T-helper 2 cell treated with Interferon-gamma antibody and Interleukin-4, amounts not matched to agents 5 μg/mL and 100 μg/mL, for 36 hours (primary cell): ENCODE measurements at regions not wholly inside any gene's neighbourhood (a gene's known extent, or its start where the extent isn't known, plus 50 kb on each side); places are given as distances from the start of the nearest gene placed in this dataset.

Source experiments
- DNase-seq: peaks from one replicate; pipeline ENCODE4 v3.0.0; 2021; ENCODE audit warnings: low spot score
- H3K27ac Mint-ChIP-seq: one replicate; pipeline ENCODE4 v1.8.0; 2021; ENCODE audit warnings: mild to moderate bottlenecking, mixed read lengths
- H3K27me3 Mint-ChIP-seq: one replicate; pipeline ENCODE4 v1.8.0; 2021; ENCODE audit warnings: low read depth, mixed read lengths
- H3K36me3 Mint-ChIP-seq: one replicate; pipeline ENCODE4 v1.8.0; 2021; ENCODE audit warnings: low read depth, mixed read lengths
- H3K4me1 Mint-ChIP-seq: one replicate; pipeline ENCODE4 v1.8.0; 2021; ENCODE audit warnings: low read depth, mixed read lengths
- H3K4me3 Mint-ChIP-seq: one replicate; pipeline ENCODE4 v1.8.0; 2022; ENCODE audit warnings: mild to moderate bottlenecking, moderate library complexity, mixed read lengths
- H3K9me3 Mint-ChIP-seq: one replicate; pipeline ENCODE4 v1.8.0; 2021; ENCODE audit warnings: mixed read lengths

DNA sequence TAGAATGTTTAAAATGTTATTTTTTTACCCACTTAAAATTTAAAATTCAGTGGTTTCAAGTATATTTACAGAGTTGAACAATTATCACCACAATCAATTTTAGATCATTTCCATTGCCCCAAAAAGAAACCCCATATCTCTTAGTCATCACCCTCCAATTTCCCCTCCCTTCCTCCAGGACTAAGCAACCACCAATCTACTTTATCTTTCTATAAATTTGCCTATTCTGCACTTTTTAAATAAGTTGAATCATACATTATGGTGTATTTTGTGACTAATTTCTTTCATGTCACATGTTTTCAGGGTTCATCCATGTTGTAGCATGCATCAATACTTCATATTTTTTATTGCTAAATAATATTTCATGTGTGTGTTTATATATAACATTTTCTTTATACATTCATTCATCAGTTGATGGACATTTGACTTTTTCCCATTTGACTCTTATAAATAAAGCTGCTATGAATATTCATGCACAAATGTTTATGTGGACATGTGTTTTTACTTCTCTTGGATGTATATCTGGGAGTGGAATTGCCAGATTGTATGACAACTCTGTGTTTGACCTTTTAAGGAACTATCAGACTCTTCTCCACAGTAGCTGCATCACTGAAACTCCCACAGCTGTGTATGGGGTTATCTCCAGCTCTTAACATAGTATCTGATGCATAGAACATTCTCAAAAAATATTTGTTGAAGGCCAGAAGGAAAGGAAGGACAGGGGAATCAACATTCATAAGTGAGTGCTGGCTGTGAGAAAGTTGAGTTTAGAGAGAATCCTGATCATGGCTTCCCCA is 107.8 kb upstream of the OXGR1 start:
- Mint-ChIP-seq H3K36me3 (peaks cover 2% of the 10 kb centered on the region), H3K27ac (no peak overlapping the region), H3K27me3 (peaks cover 10% of the 10 kb centered on the region), H3K9me3 (peaks cover 10% of the 10 kb centered on the region), H3K4me3 (no peak overlapping the region), H3K4me1 (peaks cover 16% of the 10 kb centered on the region)
- no peak for DNase-seq

DNA sequence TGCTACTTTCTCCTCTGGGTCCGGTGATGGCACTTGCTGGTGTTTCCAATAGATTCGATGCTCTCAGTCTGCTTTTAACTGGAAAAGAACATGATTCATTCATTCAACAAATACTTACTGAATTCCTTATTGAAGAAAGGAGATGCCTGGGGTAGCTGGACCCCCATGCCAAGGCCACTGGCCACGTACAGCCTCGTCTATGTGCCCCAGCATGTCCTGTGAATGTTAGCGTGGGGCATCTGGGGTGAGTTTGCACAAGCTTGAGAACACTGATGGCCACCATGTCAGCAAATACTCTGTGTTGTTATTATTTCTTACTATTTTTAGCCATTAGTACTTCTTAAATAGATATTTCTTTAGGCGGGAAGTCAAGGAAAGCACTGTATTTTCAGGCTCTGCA is 112.0 kb upstream of the OXGR1 start:
- H3K4me3 Mint-ChIP-seq = no peak overlapping the region

DNA sequence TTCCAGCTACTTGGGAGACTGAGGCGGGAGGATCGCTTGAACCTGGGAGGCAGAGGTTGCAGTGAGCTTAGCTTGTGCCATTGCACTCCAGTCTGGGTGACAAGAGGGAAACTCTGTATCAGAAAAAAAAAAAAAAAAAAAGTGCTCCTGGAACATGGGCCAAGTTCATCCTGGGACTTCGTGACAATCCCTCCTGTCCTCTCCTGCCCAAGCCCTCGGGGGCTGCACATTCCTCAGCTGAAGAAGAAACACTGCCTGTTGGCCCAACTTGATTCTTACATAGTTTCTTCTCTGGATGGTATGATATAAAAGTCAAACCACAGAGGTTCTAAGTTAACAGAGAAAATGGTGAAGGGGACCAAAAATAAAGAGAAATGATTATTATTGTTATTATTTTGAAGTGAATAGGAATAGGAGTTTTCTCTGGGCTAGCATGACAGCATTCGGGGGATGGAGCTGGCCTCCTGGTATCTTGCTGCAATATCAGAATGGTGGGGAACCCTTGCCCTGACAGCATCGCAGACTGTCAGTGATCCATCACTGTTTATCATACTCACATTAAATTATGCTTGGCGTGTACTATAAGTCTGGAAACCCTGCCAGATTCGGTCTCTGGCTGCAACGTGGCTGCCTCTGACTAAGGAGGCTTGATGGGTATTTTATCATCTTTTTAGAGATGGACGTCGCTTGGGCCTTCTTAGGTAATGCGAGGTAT is 113.7 kb upstream of the OXGR1 start:
- H3K27ac Mint-ChIP-seq = no peak overlapping the region
- H3K4me1 Mint-ChIP-seq = peaks cover 6% of the 10 kb centered on the region
- peaks cover 26% of the 10 kb centered on the region for H3K27me3 Mint-ChIP-seq
- no peaks in the 10 kb centered on the region for H3K9me3 Mint-ChIP-seq
- H3K4me3 Mint-ChIP-seq = no peak overlapping the region
- H3K36me3 Mint-ChIP-seq = no peaks in the 10 kb centered on the region
- DNase-seq = no peak

More for the DNA sequence above, 112.0 kb upstream of the OXGR1 start:
- DNase-seq = no peak
- H3K27ac Mint-ChIP-seq = no peak overlapping the region
- H3K36me3 Mint-ChIP-seq = no peaks in the 10 kb centered on the region
- H3K4me1 Mint-ChIP-seq = peaks cover 12% of the 10 kb centered on the region
- H3K27me3 Mint-ChIP-seq = peaks cover 14% of the 10 kb centered on the region
- no peaks in the 10 kb centered on the region for H3K9me3 Mint-ChIP-seq

DNA sequence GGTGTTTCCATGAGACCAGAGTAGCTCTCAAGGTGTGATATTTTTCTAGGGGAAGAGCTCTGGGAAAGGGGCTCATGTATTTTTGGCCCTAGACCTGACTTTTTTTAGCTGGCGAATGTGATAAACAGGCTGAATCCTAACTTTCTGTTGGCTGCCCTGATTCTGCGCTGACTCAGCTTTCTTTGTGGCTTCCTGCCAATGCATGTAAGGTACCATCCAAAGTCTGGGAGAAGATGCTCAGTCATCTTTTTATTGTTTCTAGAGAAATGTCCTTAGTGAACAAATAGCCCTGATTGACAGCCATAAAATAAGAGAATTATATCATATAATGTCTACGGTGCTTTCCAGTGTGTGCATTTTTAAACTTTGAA is 113.6 kb upstream of the MBNL2 start:
- no peaks in the 10 kb centered on the region for H3K36me3 Mint-ChIP-seq
- no peak overlapping the region for H3K27ac Mint-ChIP-seq
- H3K4me3 Mint-ChIP-seq = no peak overlapping the region
- no peak for DNase-seq
- peaks cover 8% of the 10 kb centered on the region for H3K4me1 Mint-ChIP-seq
- peaks cover 31% of the 10 kb centered on the region for H3K27me3 Mint-ChIP-seq
- H3K9me3 Mint-ChIP-seq = no peaks in the 10 kb centered on the region

DNA sequence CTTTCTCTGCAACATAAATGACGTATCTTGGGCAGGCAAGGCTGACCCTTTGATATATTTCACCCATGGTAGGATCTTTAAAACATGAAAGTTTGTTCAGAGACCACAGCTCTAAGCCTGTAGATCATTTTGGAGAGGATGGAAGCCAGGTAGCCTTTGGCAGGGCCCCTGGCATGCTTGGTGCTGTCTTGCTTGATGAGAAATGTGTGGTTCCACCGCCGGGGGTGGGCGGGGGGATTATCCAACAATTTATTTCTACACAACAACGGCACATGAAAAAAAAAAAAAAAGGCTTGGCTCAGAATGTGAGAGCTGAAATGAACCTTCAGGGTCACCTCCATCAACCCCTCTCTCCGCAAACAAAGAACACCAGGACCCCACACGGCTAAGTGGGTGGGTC is 112.9 kb upstream of the MBNL2 start:
- no peaks in the 10 kb centered on the region for H3K9me3 Mint-ChIP-seq
- H3K27ac Mint-ChIP-seq = no peak overlapping the region
- peaks cover 37% of the 10 kb centered on the region for H3K27me3 Mint-ChIP-seq
- no peaks in the 10 kb centered on the region for H3K36me3 Mint-ChIP-seq
- H3K4me1 Mint-ChIP-seq = peaks cover 11% of the 10 kb centered on the region
- no peak for DNase-seq
- no peak overlapping the region for H3K4me3 Mint-ChIP-seq

DNA sequence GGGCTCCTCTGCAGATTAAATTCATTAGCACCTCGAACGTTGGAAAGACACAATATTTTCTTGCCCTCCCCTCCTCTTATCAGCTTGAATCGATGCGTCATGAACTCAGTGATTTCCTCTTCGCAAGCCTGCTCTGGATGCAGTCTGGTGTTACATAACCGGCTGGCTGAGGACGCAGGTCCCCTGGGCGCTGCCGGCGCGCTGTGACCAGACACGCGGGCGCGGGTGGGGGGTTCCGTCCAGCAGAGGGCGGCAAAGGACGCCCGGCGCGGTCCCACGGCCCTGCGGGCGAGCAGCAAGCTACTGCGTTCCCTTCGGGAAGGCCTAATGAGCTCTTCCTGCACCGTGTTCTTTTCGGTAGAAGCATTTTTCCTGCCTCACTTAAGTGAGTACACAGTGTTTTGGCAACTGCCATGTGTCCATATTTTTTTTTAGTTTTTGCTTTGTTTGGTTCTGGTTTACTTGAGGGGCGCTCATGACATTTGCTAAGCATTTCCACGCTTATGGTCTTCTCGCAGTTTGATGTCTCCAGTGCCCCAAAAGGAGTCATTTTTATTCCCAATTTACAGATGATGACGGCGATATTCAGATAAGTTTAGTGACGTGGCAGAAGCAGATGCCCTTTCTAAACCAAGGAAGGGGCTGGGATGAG is 112.2 kb upstream of the MBNL2 start:
- Mint-ChIP-seq H3K4me1 (peaks cover 11% of the 10 kb centered on the region), H3K9me3 (no peaks in the 10 kb centered on the region), H3K27me3 (peaks cover 40% of the 10 kb centered on the region), H3K27ac (no peak overlapping the region), H3K36me3 (no peaks in the 10 kb centered on the region), H3K4me3 (no peak overlapping the region)
- peak; percentile 75 for DNase-seq

DNA sequence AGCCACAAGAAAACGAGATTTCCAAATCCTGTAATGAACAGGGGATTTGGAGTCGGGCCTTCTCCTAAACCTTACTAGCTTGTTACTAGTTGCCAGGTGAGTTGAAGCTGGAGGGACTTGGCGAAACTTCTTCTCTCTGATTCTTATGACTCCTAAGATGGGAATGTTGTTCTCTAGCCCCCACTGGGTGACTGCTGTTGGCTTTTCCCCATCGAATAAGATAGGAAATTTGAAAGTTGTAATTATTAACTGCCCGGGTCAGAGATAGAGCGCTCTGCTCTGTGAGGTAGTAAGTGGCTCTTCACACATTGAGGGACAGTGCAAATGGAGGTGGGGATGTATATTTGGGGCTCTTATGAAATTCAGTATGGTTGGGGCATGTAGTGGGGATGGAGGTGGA is 111.2 kb upstream of the MBNL2 start:
- no peak for DNase-seq
- peaks cover 50% of the 10 kb centered on the region for H3K27me3 Mint-ChIP-seq
- no peaks in the 10 kb centered on the region for H3K36me3 Mint-ChIP-seq
- H3K4me1 Mint-ChIP-seq = peaks cover 11% of the 10 kb centered on the region
- no peaks in the 10 kb centered on the region for H3K9me3 Mint-ChIP-seq
- H3K4me3 Mint-ChIP-seq = no peak overlapping the region
- no peak overlapping the region for H3K27ac Mint-ChIP-seq

DNA sequence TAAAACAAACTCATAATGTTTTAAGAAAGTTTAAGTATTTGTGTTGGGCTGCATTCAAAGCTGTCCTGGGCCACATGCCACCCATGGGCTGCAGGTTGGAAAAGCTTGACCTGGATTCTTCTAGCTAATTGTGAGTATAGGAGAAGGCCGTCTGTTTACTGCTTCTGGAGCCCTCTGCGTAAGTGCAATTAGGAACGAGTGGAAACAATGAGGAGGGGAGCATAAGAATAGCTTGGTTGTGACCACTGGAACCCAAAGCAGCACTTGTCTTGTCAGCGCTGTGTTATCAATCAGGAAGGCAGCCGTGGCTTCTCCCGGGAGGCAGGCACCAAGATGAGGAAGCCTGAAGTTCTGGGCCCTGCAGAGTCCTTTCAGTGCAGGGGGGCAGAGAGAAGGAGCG is 110.4 kb upstream of the MBNL2 start:
- Mint-ChIP-seq H3K4me1 (peaks cover 11% of the 10 kb centered on the region), H3K27ac (no peak overlapping the region), H3K36me3 (no peaks in the 10 kb centered on the region), H3K4me3 (no peak overlapping the region), H3K9me3 (no peaks in the 10 kb centered on the region), H3K27me3 (peaks cover 50% of the 10 kb centered on the region)
- no peak for DNase-seq

DNA sequence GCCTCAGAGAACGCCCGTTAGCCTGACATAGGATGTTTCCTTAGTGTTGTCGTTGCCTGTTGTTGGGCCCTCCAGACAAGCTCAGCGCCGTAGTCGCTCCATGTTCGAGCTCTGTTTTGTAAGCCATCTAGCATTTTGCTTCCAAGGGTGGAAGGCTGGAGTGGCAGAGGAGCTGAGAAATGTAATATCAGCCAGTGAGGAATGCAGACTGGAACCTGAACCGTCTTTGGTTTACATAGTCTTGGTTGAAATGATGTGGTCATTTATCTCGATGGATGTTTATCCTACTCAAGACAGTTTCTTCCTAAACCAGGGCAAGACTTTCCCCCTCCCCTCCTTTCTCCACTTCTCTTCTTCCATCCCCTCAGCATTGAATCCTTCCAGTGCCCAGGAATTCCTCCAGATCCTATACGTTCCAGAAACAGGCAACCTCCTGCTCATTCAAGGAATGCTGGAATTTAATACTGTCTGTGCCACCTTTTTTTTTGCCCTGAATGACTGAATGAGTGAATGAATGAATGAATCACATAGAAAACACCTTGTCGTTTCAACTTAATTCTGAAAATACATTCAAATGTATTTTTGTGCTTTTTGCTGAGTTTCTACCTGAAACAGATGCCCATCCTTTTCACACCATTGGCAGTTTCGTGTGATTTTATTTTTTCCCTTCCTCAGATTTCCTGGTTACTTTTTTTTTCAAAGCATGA is 109.5 kb upstream of the MBNL2 start:
- Mint-ChIP-seq H3K4me1 (peaks cover 11% of the 10 kb centered on the region), H3K27me3 (peaks cover 50% of the 10 kb centered on the region), H3K4me3 (no peak overlapping the region), H3K27ac (no peak overlapping the region), H3K36me3 (no peaks in the 10 kb centered on the region), H3K9me3 (no peaks in the 10 kb centered on the region)
- no peak for DNase-seq

DNA sequence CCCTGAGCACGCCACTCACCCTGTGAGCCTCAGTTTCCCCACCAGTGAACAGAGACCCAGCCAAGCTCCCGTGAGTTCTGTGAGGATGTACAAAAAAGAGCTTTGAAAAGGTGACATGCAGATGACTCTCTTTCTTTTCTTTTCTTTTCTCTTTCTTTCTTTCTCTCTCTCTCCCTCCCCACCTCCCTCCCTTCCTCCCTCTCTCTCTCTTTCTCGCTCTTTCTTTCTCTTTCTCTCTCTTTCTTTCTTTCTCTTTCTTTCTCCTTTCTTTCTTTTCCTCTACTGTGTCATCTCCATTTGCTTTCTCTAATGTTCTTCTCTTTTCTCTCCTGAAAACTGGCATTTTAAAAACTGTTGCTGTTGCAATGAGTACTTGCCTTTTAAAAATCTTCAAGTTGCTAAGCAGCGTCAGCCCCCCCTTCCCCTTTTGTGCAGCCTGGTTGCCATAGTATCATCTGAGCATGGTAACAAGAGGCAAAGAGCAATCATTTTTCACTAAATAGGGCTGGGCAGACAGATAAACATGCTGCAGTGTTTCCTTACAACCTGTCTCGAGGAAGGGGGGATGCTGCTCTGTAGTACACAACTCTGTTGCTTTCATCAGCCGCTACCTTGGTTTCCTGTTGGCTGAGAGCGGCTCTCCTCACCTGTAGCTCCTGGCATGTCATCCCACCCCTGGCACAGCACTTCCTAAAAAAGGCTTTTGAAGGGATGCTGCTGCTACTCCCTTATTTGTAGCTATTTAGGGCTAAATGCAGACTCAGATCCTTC is 108.7 kb upstream of the MBNL2 start:
- Mint-ChIP-seq H3K4me1 (peaks cover 11% of the 10 kb centered on the region), H3K27ac (peak overlapping the region; percentile 12), H3K27me3 (peaks cover 54% of the 10 kb centered on the region), H3K36me3 (no peaks in the 10 kb centered on the region), H3K9me3 (no peaks in the 10 kb centered on the region), H3K4me3 (no peak overlapping the region)
- no peak for DNase-seq

DNA sequence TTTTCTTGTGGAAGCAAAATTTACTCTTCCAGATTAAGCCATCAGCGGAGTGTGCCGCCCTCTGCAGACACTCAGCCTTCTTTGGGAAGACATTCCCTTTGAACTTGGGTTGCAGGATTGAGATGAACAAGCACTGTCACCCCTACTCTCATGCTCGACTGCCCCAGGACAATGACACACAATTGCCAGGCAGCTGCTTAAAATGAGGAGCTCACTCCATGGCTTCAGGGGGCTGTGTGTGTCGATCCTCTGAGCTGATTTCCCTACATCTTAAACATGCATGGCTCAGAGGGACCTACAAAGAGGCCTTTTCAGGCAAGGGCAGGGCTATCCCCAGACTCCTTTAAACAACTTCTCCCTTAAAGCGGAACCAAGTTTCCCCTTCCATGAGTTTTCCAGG is 107.5 kb upstream of the MBNL2 start:
- DNase-seq = no peak
- no peak overlapping the region for H3K27ac Mint-ChIP-seq
- H3K9me3 Mint-ChIP-seq = no peaks in the 10 kb centered on the region
- H3K27me3 Mint-ChIP-seq = peaks cover 51% of the 10 kb centered on the region
- H3K4me1 Mint-ChIP-seq = peaks cover 9% of the 10 kb centered on the region
- H3K4me3 Mint-ChIP-seq = no peak overlapping the region
- H3K36me3 Mint-ChIP-seq = no peaks in the 10 kb centered on the region

DNA sequence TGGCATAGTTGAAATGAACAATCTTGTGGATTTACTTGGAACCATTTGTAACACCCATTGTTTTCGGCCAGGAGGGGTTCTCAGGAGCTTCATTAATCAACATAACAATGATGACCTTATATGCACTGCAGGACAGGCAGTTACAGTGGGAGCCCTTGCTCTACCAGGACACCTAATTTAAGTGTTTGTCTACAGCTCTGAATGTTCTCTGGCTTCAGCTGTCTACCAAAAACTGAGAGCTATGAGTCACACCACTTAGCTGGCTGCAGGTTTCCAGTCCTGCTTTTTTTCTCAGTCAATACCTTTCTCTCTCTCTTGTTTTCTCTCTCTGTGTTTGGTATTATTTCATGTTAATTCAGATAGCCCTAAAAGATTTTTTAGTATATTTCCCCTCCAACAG is 105.4 kb upstream of the MBNL2 start:
- Mint-ChIP-seq H3K27ac (no peak overlapping the region), H3K4me3 (no peak overlapping the region), H3K4me1 (peaks cover 5% of the 10 kb centered on the region), H3K9me3 (no peaks in the 10 kb centered on the region), H3K27me3 (peaks cover 54% of the 10 kb centered on the region), H3K36me3 (no peaks in the 10 kb centered on the region)
- no peak for DNase-seq

DNA sequence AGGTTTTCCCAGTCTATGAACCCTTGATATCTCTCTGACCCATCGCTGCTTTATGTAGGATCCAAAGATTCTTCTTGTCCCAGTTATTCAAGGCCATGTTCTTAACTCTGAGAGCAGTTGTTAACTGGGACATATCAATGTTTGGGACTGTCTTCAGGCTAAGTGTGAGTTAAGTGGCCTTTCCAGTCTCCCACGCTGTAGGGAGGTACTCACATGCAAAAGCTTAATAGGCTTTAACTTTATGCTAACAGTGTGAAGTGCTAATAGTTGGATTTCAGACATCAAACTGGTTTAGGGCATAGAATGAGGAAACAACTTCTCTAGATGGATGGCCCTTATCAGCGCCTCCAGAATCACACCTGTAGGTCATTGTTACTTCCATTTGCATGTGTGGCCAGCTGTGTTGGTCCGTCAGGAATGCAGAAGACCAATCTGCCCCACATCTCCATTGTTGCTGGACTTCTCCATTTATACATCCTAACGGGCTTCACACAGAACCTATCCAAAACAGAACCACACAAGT is 104.7 kb upstream of the MBNL2 start:
- H3K27ac Mint-ChIP-seq = no peak overlapping the region
- no peaks in the 10 kb centered on the region for H3K36me3 Mint-ChIP-seq
- H3K4me3 Mint-ChIP-seq = no peak overlapping the region
- DNase-seq = no peak
- H3K27me3 Mint-ChIP-seq = peaks cover 53% of the 10 kb centered on the region
- H3K9me3 Mint-ChIP-seq = no peaks in the 10 kb centered on the region
- peaks cover 5% of the 10 kb centered on the region for H3K4me1 Mint-ChIP-seq
